SU-DHL-6 (cell line): ENCODE measurements at regions not wholly inside any gene's neighbourhood (a gene's known extent, or its start where the extent isn't known, plus 50 kb on each side); places are given as distances from the start of the nearest gene placed in this dataset.

Experiments
- H2AFZ ChIP-seq: fragments of 200-600 bp; sonication (generic); 2 replicates; pipeline ENCODE4 v1.6.1; 2014; ENCODE audit warnings: low read depth, mild to moderate bottlenecking, moderate library complexity, mixed read lengths, antibody characterized with exemption, low read length; ENCODE audit not compliant: severe bottlenecking
- H3F3A ChIP-seq: fragments of 200-600 bp; shearing (Covaris generic); 2 replicates; pipeline ENCODE4 v1.6.0; 2016; ENCODE audit warnings: antibody characterized with exemption, mild to moderate bottlenecking; ENCODE audit not compliant: insufficient read depth
- H3K27ac ChIP-seq: fragments of 200-600 bp; sonication (generic); 2 replicates; pipeline ENCODE4 v1.5.1; 2016; ENCODE audit warnings: low read depth, mild to moderate bottlenecking, low read length, moderate library complexity, mixed read lengths
- H3K27me3 ChIP-seq: fragments of 200-600 bp; sonication (generic), shearing (Covaris generic); 2 replicates; pipeline ENCODE4 v1.6.0; 2014; ENCODE audit warnings: mild to moderate bottlenecking, low read length
- H3K36me3 ChIP-seq: fragments of 200-600 bp; sonication (generic); 2 replicates; pipeline ENCODE4 v1.6.1; 2014; ENCODE audit warnings: mild to moderate bottlenecking, low read length, mixed read lengths
- H3K4me2 ChIP-seq: fragments of 300-600, 200-600 bp; shearing (Covaris generic), sonication (generic); 2 replicates; pipeline ENCODE4 v1.6.0; 2014; ENCODE audit warnings: low read length, low read depth, mild to moderate bottlenecking; ENCODE audit not compliant: poor library complexity, severe bottlenecking
- H3K4me3 ChIP-seq: fragments of 200-600 bp; sonication (generic); 2 replicates; pipeline ENCODE4 v1.5.1; 2014; ENCODE audit warnings: antibody characterized with exemption, low read length, mild to moderate bottlenecking, mixed read lengths; ENCODE audit not compliant: insufficient read depth, poor library complexity, severe bottlenecking
- H3K79me2 ChIP-seq: fragments of 200-600 bp; sonication (generic); 2 replicates; pipeline ENCODE4 v1.6.1; 2014; ENCODE audit warnings: mild to moderate bottlenecking, low read length, moderate library complexity; ENCODE audit not compliant: insufficient read depth
- H3K9ac ChIP-seq: fragments of 200-600 bp; sonication (generic); 2 replicates; pipeline ENCODE4 v1.7.0; 2014; ENCODE audit warnings: mild to moderate bottlenecking, low read length
- H3K9me2 ChIP-seq: fragments of 200-600 bp; sonication (generic); replicated peaks from 2 replicates; pipeline ENCODE4 v1.6.1; 2014; ENCODE audit warnings: low read length; ENCODE audit not compliant: insufficient read depth
- H3K9me3 ChIP-seq: fragments of 200-600 bp; sonication (generic); 2 replicates; pipeline ENCODE4 v1.6.1; 2014; ENCODE audit warnings: low read length, mixed read lengths; ENCODE audit not compliant: insufficient read depth
- H4K20me1 ChIP-seq: fragments of 200-600 bp; sonication (generic); 2 replicates; pipeline ENCODE4 v1.6.1; 2014; ENCODE audit warnings: low read depth, mild to moderate bottlenecking, antibody characterized with exemption, low read length, moderate library complexity, mixed read lengths
- EZH2phosphoT487 ChIP-seq: fragments of 200-600 bp; sonication (generic), shearing (Covaris generic); conservative IDR thresholded peaks from 2 replicates; pipeline ENCODE4 v1.6.1; 2018; ENCODE audit warnings: mild to moderate bottlenecking, antibody characterized with exemption, low read length, moderate library complexity, mixed read lengths
- TF ChIP-seq, protein P1 (sequence below): fragments of 200-600 bp; sonication (generic); IDR thresholded peaks from one replicate; pipeline ENCODE4 v1.5.1; 2017; ENCODE audit warnings: antibody characterized with exemption, mild to moderate bottlenecking, low read length, moderate library complexity; ENCODE audit not compliant: insufficient read depth, poor library complexity, severe bottlenecking

DNA sequence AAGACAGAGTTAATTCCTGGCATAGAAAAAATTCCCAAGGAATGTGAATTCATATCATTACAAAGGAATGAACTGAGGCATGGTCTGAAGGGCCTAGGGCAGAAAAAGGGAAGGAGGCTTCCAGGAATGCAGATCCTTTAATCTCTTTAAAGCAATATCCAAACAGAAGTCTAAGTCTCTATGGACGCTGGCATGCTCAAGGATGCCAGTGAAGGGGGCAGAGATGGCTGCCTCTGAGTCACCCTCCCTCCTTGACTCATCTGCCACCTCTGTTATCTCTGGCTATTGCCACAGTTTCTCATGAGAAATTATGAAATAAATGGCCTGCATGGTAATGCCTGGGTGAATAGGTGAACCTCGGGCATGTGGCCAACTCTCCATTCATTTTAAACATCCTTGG, 96.3 kb upstream of the BCL6 start:
- no peak overlapping the region for H3K4me3 ChIP-seq
- no peak overlapping the region for H2AFZ ChIP-seq
- H3K4me2 ChIP-seq = no peak overlapping the region
- H3K9ac ChIP-seq = no peak overlapping the region
- TF ChIP-seq, protein P1, sequence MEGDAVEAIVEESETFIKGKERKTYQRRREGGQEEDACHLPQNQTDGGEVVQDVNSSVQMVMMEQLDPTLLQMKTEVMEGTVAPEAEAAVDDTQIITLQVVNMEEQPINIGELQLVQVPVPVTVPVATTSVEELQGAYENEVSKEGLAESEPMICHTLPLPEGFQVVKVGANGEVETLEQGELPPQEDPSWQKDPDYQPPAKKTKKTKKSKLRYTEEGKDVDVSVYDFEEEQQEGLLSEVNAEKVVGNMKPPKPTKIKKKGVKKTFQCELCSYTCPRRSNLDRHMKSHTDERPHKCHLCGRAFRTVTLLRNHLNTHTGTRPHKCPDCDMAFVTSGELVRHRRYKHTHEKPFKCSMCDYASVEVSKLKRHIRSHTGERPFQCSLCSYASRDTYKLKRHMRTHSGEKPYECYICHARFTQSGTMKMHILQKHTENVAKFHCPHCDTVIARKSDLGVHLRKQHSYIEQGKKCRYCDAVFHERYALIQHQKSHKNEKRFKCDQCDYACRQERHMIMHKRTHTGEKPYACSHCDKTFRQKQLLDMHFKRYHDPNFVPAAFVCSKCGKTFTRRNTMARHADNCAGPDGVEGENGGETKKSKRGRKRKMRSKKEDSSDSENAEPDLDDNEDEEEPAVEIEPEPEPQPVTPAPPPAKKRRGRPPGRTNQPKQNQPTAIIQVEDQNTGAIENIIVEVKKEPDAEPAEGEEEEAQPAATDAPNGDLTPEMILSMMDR = no peak
- TF ChIP-seq EZH2phosphoT487 = no peak
- no peaks in the 10 kb centered on the region for H3K9me3 ChIP-seq
- H3K36me3 ChIP-seq = no peaks in the 10 kb centered on the region
- H4K20me1 ChIP-seq = no peaks in the 10 kb centered on the region
- no peaks in the 10 kb centered on the region for H3K9me2 ChIP-seq
- no peak overlapping the region for H3K27ac ChIP-seq
- no peaks in the 10 kb centered on the region for H3K79me2 ChIP-seq
- 0 out of 2 replicates have a peak, but pooled peaks cover 5% of the 10 kb centered on the region for H3K27me3 ChIP-seq
- no peaks in the 10 kb centered on the region for H3F3A ChIP-seq

DNA sequence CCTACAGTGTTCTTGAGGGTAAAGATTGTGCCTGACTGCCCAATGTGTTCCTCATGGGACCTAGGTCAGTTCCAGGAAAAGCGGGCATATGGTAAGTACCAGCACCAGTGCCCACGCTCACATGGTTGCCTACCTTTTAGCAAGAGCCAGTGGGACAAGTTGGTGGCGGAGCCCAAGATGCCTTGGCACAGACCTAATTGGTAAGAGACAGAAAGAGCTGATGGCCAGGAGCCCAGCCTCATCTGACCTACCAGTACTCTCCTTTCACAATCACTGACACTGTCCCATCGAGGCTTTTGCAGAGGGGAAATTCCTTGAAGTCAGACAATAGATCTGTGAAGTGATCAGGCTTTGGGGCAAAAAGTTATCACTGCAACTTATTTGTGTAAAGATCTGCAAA, 98.4 kb upstream of the BCL6 start:
- H3K4me2 ChIP-seq = no peak overlapping the region
- H4K20me1 ChIP-seq = no peaks in the 10 kb centered on the region
- no peak overlapping the region for H3K9ac ChIP-seq
- H3K9me2 ChIP-seq = no peaks in the 10 kb centered on the region
- no peaks in the 10 kb centered on the region for H3K9me3 ChIP-seq
- H3K27me3 ChIP-seq = 0 out of 2 replicates have a peak, but pooled peaks cover 5% of the 10 kb centered on the region
- no peaks in the 10 kb centered on the region for H3K79me2 ChIP-seq
- no peak for TF ChIP-seq EZH2phosphoT487
- TF ChIP-seq, protein P1 = no peak
- H3K27ac ChIP-seq = no peak overlapping the region
- H3K4me3 ChIP-seq = no peak overlapping the region
- H3F3A ChIP-seq = no peaks in the 10 kb centered on the region
- no peaks in the 10 kb centered on the region for H3K36me3 ChIP-seq
- H2AFZ ChIP-seq = no peak overlapping the region

DNA sequence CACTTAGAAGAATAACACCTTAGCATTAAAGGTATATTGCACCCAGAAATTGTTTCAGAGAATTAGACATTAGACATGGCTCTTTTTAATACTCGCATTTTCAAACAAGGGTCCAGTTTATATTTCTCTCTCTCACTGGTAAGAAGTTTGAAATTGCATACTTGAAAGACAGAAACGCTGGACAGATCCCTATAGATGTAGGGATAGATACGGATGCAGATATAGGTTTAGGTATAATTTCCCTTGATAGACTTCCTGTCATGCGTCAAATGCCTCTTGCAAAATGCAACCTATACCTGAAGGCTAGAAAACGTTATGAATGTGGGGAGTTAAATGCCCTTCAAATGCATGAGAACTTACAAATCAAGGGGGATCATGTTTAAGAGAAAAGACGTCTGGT, 99.4 kb upstream of the BCL6 start:
- TF ChIP-seq, protein P1 = no peak
- no peak for TF ChIP-seq EZH2phosphoT487
- Histone ChIP-seq H4K20me1 (no peaks in the 10 kb centered on the region), H3F3A (no peaks in the 10 kb centered on the region)

DNA sequence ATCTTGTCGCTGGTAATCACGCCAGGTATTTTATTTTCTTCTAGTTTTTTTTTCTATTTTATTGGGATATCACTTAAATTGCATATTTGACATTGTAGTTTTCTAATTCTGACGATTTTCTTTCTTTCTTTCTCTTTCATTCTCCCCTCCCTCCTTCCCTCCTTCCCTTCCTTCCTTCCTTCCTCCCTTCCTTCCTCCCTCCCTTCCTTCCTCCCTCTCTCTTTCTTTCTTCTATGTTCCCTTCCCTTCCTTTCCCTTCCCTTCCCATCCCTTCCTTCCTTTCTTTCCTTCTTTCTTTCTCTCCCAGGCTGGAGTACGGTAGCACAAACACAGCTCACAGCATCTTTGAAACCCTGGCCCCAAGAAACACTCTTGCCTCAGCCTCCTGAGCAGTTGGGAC, 100.6 kb upstream of the BCL6 start:
- H4K20me1 ChIP-seq = no peaks in the 10 kb centered on the region
- no peak overlapping the region for H3K4me2 ChIP-seq
- no peaks in the 10 kb centered on the region for H3F3A ChIP-seq
- no peak overlapping the region for H3K4me3 ChIP-seq
- no peaks in the 10 kb centered on the region for H3K9me3 ChIP-seq
- H3K27me3 ChIP-seq = 0 out of 2 replicates have a peak, but pooled peaks cover 5% of the 10 kb centered on the region
- no peak overlapping the region for H3K27ac ChIP-seq
- H3K9ac ChIP-seq = no peak overlapping the region
- H3K9me2 ChIP-seq = no peaks in the 10 kb centered on the region
- no peaks in the 10 kb centered on the region for H3K79me2 ChIP-seq
- no peaks in the 10 kb centered on the region for H3K36me3 ChIP-seq
- H2AFZ ChIP-seq = no peak overlapping the region
- no peak for TF ChIP-seq EZH2phosphoT487
- TF ChIP-seq, protein P1 = no peak

More for the DNA sequence above, 99.4 kb upstream of the BCL6 start:
- Histone ChIP-seq H3K9me2 (no peaks in the 10 kb centered on the region), H3K36me3 (no peaks in the 10 kb centered on the region), H3K9me3 (no peaks in the 10 kb centered on the region), H3K79me2 (no peaks in the 10 kb centered on the region), H3K27ac (no peak overlapping the region), H3K4me3 (no peak overlapping the region), H3K27me3 (0 out of 2 replicates have a peak, but pooled peaks cover 5% of the 10 kb centered on the region), H3K9ac (no peak overlapping the region), H3K4me2 (no peak overlapping the region), H2AFZ (no peak overlapping the region)
